ENCODE measurements at regions not wholly inside any gene's neighbourhood (a gene's known extent, or its start where the extent isn't known, plus 50 kb on each side); places are given as distances from the start of the nearest gene placed in this dataset.
A peak's percentile ranks its signal among the peaks of the same experiment; 100 is the strongest.
"Not testable (repeated sequence)": the region's sequence is repeated elsewhere in the genome, so short reads cannot be mapped to it uniquely, and the experiment has no call there.

DNA sequence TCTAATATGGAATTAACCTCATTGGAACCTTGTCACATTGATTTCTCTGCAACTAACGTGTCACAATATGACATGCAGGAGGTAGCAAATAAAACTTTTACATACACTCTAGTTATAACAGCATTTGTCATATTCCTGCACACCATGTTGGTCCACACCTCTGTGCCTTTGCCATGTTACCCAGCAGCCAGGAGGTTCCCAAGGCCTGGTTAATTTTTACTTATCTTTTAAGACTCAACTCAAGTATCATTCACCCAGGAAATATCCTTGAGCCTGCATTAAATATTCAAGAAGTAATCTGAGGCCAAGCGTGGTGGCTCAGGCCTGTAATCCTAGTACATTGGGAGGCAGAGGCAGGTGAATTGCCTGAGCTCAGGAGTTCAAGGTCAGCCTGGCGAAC, 447.2 kb upstream of the NR5A2 start:
- TF ChIP-seq, protein P1, sequence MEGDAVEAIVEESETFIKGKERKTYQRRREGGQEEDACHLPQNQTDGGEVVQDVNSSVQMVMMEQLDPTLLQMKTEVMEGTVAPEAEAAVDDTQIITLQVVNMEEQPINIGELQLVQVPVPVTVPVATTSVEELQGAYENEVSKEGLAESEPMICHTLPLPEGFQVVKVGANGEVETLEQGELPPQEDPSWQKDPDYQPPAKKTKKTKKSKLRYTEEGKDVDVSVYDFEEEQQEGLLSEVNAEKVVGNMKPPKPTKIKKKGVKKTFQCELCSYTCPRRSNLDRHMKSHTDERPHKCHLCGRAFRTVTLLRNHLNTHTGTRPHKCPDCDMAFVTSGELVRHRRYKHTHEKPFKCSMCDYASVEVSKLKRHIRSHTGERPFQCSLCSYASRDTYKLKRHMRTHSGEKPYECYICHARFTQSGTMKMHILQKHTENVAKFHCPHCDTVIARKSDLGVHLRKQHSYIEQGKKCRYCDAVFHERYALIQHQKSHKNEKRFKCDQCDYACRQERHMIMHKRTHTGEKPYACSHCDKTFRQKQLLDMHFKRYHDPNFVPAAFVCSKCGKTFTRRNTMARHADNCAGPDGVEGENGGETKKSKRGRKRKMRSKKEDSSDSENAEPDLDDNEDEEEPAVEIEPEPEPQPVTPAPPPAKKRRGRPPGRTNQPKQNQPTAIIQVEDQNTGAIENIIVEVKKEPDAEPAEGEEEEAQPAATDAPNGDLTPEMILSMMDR (IDR thresholded peaks at IDR 0.05), result no peak
- Histone ChIP-seq H3K9ac (ENCODE audit: low read depth in 2 of 2, low read length in 2 of 2) (no peak overlapping the region), H3K4me3 (no peak overlapping the region), H3K27ac (no peak overlapping the region), H3K36me3 (no peaks in the 10 kb centered on the region), H3K27me3 (no peaks in the 10 kb centered on the region), H3K4me1 (no peaks in the 10 kb centered on the region), H3K9me3 (no peaks in the 10 kb centered on the region)
- intact Hi-C loops (cut with DNase I), result no loop called here
- DNase-seq, result peak; percentile 24

DNA sequence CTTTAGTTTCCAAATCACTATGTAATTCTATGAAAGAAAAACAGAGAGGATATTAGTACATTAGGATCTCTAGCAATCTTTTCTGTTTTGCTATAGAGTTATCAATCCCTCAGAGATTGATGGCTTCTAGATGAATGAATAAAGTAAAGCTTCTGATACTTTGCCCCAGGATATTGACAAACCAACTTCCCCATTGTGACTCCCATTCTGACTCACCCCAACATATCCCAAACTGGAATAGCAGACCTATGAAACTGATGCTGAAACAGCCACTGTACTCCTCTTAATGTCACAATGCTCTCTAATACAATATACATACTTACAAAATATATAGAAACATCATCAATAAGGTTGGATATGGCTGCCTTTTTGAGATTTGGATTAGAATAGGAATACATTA, 442.1 kb upstream of the NR5A2 start:
- intact Hi-C loops (cut with DNase I), result no loop called here
- no peaks in the 10 kb centered on the region for H3K4me1 ChIP-seq
- no peaks in the 10 kb centered on the region for H3K27me3 ChIP-seq
- H3K27ac ChIP-seq, result no peak overlapping the region
- H3K9me3 ChIP-seq, result no peaks in the 10 kb centered on the region
- H3K9ac ChIP-seq (ENCODE audit: low read depth in 2 of 2, low read length in 2 of 2), result no peak overlapping the region
- no peak for DNase-seq
- H3K36me3 ChIP-seq, result no peaks in the 10 kb centered on the region
- no peak overlapping the region for H3K4me3 ChIP-seq
- TF ChIP-seq, protein P1 (IDR thresholded peaks at IDR 0.05), result no peak

DNA sequence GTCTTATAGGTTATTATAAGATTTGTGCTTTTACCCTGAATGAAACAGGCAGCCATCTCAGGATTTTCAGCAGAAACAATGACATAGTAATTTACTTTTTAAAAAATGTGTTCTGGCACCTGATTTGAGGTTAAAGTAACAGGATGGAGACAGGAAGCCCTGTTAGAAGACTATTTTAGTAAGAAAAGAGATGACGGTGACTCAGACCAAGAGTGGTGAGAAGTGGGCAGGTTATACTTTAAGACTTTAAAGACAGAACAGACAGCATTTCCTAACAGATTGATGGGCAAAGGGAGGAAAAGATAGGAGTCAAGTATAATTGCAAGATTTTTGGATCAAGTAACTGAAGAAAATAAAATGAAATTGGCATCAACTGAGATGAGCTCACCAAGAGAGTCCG, 436.8 kb upstream of the NR5A2 start:
- intact Hi-C loops (cut with DNase I), result no loop called here
- no peak overlapping the region for H3K9ac ChIP-seq (ENCODE audit: low read depth in 2 of 2, low read length in 2 of 2)
- no peaks in the 10 kb centered on the region for H3K9me3 ChIP-seq
- no peaks in the 10 kb centered on the region for H3K4me1 ChIP-seq
- TF ChIP-seq, protein P1 (IDR thresholded peaks at IDR 0.05), result no peak
- H3K27me3 ChIP-seq, result no peaks in the 10 kb centered on the region
- H3K36me3 ChIP-seq, result no peaks in the 10 kb centered on the region
- H3K4me3 ChIP-seq, result no peak overlapping the region
- no peak overlapping the region for H3K27ac ChIP-seq
- no peak for DNase-seq

DNA sequence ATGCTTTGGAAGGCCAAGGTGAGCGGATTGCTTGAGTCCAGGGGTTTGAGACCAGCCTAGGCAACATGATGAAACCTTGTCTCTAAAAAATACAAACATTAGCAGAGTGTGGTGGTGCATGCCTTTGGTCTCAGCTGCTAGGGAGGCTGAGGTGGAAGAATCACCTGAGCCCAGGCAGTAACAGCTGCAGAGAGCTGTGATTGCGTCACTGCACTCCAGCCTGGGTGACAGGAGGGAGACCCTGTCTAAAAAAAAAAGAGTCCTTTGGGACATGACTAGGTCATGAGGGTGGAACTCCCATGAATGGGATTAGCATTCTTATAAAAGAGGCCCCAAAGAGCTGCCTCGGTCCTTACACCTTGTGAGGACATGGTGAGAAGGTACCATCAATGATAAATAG, 436.0 kb upstream of the NR5A2 start:
- no peaks in the 10 kb centered on the region for H3K36me3 ChIP-seq
- intact Hi-C loops (cut with DNase I), result no loop called here
- no peaks in the 10 kb centered on the region for H3K9me3 ChIP-seq
- no peak overlapping the region for H3K4me3 ChIP-seq
- TF ChIP-seq, protein P1 (IDR thresholded peaks at IDR 0.05), result no peak
- H3K4me1 ChIP-seq, result no peaks in the 10 kb centered on the region
- no peak for DNase-seq
- no peak overlapping the region for H3K9ac ChIP-seq (ENCODE audit: low read depth in 2 of 2, low read length in 2 of 2)
- no peak overlapping the region for H3K27ac ChIP-seq
- no peaks in the 10 kb centered on the region for H3K27me3 ChIP-seq

DNA sequence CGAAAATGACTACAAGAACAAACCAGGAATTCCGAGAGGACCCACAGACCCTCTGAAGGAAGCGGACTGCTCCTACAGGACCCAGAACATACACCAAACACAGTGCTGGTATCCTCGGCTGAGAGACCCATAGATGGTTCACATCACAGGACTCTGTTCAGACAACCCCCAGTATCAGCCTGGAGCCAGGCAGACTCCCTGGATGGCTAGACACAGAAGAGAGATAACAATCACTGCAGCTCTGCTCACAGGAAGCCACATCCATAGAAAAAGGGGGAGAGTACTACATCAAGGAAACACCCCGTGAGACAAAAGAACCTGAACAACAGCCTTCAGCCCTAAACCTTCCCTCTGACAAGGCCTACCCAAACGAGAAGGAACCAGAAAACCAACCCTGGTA, 434.0 kb upstream of the NR5A2 start:
- H3K4me1 ChIP-seq, result no peaks in the 10 kb centered on the region
- no peak overlapping the region for H3K27ac ChIP-seq
- H3K9me3 ChIP-seq, result no peaks in the 10 kb centered on the region
- H3K27me3 ChIP-seq, result no peaks in the 10 kb centered on the region
- H3K9ac ChIP-seq (ENCODE audit: low read depth in 2 of 2, low read length in 2 of 2), result no peak overlapping the region
- intact Hi-C loops (cut with DNase I), result no loop called here
- no peaks in the 10 kb centered on the region for H3K36me3 ChIP-seq
- no peak overlapping the region for H3K4me3 ChIP-seq
- no peak for DNase-seq
- TF ChIP-seq, protein P1 (IDR thresholded peaks at IDR 0.05), result no peak

DNA sequence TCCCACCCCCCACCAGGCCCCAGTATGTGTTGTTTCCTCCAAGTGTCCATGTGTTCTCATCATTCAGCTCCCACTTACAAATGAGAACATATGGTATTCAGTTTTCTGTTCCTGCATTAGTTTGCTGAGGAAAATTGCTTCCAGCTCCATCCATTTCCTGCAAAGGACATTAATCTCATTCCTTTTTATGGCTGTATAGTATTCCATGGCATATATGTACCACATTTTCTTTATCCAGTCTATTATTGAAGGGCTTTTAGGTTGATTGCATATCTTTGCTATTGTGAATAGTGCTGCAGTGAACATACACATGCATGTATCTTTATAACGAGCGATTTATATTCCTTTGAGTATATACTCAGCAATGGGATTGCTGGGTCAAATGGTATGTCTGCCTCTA, 431.1 kb upstream of the NR5A2 start:
- not testable (repeated sequence) for H3K4me1 ChIP-seq, H3K9me3 ChIP-seq

More for the DNA sequence above, 431.1 kb upstream of the NR5A2 start:
- H3K36me3 ChIP-seq; H3K27ac ChIP-seq; H3K9ac ChIP-seq (ENCODE audit: low read depth in 2 of 2, low read length in 2 of 2); H3K27me3 ChIP-seq; H3K4me3 ChIP-seq; DNase-seq; intact Hi-C loops (cut with DNase I): not testable (repeated sequence)

All from colonic mucosa (tissue), 4 donors.